OCI-LY3 (cell line): ENCODE measurements at regions not wholly inside any gene's neighbourhood (a gene's known extent, or its start where the extent isn't known, plus 50 kb on each side); places are given as distances from the start of the nearest gene placed in this dataset.

Source experiments
- EZH2phosphoT487 ChIP-seq: fragments of 200-600 bp; shearing (Covaris generic); IDR thresholded peaks from 2 replicates; pipeline ENCODE4 v1.6.1; 2018; ENCODE audit warnings: antibody characterized with exemption, mixed run types, low read depth
- TF ChIP-seq, protein P1 (sequence below): fragments of 200-600, 300-600 bp; sonication (generic); IDR thresholded peaks from 2 replicates; pipeline ENCODE4 v1.5.1; 2014; ENCODE audit warnings: antibody characterized with exemption, low read length, low read depth

DNA sequence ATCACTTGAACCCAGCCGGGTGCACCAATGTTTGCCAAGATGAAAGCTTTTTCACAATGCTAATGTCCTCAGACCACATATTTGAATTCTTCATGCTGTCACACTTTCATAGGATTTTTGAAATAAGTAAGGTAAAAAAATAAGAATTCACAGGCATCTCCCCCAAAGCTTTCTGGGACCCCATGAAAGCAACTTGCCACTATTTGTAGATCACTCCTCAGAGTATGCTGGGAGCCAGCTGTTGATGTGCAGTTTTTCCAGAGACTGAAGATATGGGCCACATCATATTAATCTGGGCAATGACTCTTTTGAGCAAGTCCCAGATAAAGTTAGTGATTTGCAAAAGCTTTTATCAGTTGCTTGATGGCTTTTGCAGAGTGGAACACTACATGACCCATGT is 507.9 kb downstream of the RASEF start:
- TF ChIP-seq, protein P1, sequence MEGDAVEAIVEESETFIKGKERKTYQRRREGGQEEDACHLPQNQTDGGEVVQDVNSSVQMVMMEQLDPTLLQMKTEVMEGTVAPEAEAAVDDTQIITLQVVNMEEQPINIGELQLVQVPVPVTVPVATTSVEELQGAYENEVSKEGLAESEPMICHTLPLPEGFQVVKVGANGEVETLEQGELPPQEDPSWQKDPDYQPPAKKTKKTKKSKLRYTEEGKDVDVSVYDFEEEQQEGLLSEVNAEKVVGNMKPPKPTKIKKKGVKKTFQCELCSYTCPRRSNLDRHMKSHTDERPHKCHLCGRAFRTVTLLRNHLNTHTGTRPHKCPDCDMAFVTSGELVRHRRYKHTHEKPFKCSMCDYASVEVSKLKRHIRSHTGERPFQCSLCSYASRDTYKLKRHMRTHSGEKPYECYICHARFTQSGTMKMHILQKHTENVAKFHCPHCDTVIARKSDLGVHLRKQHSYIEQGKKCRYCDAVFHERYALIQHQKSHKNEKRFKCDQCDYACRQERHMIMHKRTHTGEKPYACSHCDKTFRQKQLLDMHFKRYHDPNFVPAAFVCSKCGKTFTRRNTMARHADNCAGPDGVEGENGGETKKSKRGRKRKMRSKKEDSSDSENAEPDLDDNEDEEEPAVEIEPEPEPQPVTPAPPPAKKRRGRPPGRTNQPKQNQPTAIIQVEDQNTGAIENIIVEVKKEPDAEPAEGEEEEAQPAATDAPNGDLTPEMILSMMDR, result no peak
- TF ChIP-seq EZH2phosphoT487, result no peak
